ENCODE measurements at regions not wholly inside any gene's neighbourhood (a gene's known extent, or its start where the extent isn't known, plus 50 kb on each side); places are given as distances from the start of the nearest gene placed in this dataset.

DNA sequence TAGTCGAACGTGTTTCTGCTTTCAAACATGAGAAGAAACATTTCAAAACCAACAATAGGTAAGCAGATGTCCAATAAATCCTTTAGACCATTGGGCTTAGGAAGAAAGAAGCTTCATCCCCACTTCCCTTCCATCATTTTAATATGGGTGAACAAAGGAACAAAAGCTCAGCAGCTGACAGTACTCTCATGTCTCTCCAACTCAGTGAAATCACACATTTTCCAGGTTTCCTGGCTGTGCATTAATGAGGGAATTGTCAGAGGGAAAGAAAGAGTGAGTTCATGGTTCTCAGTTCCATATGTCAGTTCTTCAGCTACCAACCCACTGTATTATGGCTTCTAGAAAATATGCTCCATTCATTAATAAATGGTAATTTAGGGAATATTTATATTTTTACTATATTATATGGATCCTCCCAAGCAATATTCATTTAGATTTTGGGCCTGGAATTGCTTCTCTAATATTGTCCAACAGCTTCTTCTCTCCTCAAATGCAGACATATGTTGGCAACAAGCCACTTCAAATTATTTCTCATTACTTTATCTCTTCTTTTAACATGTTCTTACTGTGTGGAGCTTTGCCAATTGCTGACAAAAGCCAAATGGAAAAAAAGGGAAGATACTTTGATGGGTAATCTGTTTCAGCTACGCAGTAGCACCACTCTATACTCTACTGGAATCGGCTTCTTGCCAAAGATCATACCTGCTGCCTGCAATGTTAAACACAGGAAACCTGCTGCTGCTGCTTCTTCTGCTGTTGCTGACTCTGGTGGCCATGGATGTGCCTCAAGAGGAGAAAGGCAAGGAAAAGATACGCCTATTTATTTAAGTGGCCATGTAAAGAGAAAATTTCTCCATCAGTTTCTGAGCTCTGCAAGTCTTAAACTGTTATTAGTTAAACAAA lies 1757.6 kb downstream of the ARAP2 start:
- Histone ChIP-seq H3K4me1 (ENCODE audit: control insufficient read depth in 1 of 2, insufficient read depth in 2 of 2, low read length in 2 of 2) (no peaks in the 10 kb centered on the region), H3K27me3 (ENCODE audit: insufficient read depth, low read length) (no peaks in the 10 kb centered on the region), H3K9me3 (ENCODE audit: control insufficient read depth in 1 of 2, insufficient read depth in 1 of 2, low read depth in 1 of 2, low read length in 2 of 2) (no peaks in the 10 kb centered on the region), H3K27ac (ENCODE audit: low read depth, low read length) (no peak overlapping the region), H3K4me3 (replicated peaks in 1 of 2; ENCODE audit: low read depth in 1 of 2, low read length in 2 of 2) (no peak overlapping the region), H4K20me1 (ENCODE audit: insufficient read depth) (no peaks in the 10 kb centered on the region), H3K79me2 (ENCODE audit: insufficient read depth, low read length) (no peaks in the 10 kb centered on the region), H3K9me2 (ENCODE audit: insufficient read depth) (peaks cover 4% of the 10 kb centered on the region; the same call in 1 of the 2 replicates), H3K36me3 (ENCODE audit: control insufficient read depth in 1 of 2, insufficient read depth in 2 of 2, low read length in 2 of 2) (no peaks in the 10 kb centered on the region), H3K9ac (ENCODE audit: low read length) (no peak overlapping the region), H3K4me2 (ENCODE audit: low read length) (no peak overlapping the region), H2AFZ (ENCODE audit: low read depth, low read length, poor library complexity, severe bottlenecking) (no peak overlapping the region)
- no TSS peak for BruUV-seq (replicated peaks)
- TF ChIP-seq EZH2phosphoT487 (IDR thresholded peaks at IDR 0.05; ENCODE audit: borderline replicate concordance): no peak
- TF ChIP-seq ZFX (IDR thresholded peaks at IDR 0.05): no peak
- no peak for TF ChIP-seq ELF1 (IDR thresholded peaks at IDR 0.05; ENCODE audit: borderline replicate concordance, low read depth)
- TF ChIP-seq RAD21 (IDR thresholded peaks at IDR 0.05; ENCODE audit: low read depth): no peak
- TF ChIP-seq, protein P1, sequence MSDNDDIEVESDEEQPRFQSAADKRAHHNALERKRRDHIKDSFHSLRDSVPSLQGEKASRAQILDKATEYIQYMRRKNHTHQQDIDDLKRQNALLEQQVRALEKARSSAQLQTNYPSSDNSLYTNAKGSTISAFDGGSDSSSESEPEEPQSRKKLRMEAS (IDR thresholded peaks at IDR 0.05): no peak
- TF ChIP-seq CEBPB (IDR thresholded peaks at IDR 0.05; ENCODE audit: low read depth): no peak
- no peak for TF ChIP-seq POLR2A (IDR thresholded peaks at IDR 0.05; ENCODE audit: borderline replicate concordance, extremely low read depth, insufficient read depth, insufficient read length)
- no peak for TF ChIP-seq ZNF274 (IDR thresholded peaks at IDR 0.05; ENCODE audit: low read depth, low read length)
- TF ChIP-seq EGR1 (IDR thresholded peaks at IDR 0.05; ENCODE audit: low read depth): no peak
- TF ChIP-seq JUND (IDR thresholded peaks at IDR 0.05): no peak
- no peak for TF ChIP-seq POLR2AphosphoS5 (IDR thresholded peaks at IDR 0.05; ENCODE audit: low read depth, low read length)
- TF ChIP-seq, protein P2, sequence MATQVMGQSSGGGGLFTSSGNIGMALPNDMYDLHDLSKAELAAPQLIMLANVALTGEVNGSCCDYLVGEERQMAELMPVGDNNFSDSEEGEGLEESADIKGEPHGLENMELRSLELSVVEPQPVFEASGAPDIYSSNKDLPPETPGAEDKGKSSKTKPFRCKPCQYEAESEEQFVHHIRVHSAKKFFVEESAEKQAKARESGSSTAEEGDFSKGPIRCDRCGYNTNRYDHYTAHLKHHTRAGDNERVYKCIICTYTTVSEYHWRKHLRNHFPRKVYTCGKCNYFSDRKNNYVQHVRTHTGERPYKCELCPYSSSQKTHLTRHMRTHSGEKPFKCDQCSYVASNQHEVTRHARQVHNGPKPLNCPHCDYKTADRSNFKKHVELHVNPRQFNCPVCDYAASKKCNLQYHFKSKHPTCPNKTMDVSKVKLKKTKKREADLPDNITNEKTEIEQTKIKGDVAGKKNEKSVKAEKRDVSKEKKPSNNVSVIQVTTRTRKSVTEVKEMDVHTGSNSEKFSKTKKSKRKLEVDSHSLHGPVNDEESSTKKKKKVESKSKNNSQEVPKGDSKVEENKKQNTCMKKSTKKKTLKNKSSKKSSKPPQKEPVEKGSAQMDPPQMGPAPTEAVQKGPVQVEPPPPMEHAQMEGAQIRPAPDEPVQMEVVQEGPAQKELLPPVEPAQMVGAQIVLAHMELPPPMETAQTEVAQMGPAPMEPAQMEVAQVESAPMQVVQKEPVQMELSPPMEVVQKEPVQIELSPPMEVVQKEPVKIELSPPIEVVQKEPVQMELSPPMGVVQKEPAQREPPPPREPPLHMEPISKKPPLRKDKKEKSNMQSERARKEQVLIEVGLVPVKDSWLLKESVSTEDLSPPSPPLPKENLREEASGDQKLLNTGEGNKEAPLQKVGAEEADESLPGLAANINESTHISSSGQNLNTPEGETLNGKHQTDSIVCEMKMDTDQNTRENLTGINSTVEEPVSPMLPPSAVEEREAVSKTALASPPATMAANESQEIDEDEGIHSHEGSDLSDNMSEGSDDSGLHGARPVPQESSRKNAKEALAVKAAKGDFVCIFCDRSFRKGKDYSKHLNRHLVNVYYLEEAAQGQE (IDR thresholded peaks at IDR 0.05; ENCODE audit: low read depth): no peak
- TF ChIP-seq SRF (IDR thresholded peaks at IDR 0.05; ENCODE audit: low read depth): no peak
- TF ChIP-seq FOSL1 (IDR thresholded peaks at IDR 0.05; ENCODE audit: low read depth): no peak
- no peak for TF ChIP-seq TCF7L2 (IDR thresholded peaks at IDR 0.05; ENCODE audit: borderline replicate concordance, extremely low read depth, insufficient read depth, insufficient read length)
- ATAC-seq: no peak
- no peak for DNase-seq (ENCODE audit: low read depth, low spot score)
- intact Hi-C loops (cut with micrococcal nuclease): no loop called here
- RAD21 ChIA-PET (ENCODE audit: low non-redundant PET in 1 of 2, low total read pairs in 2 of 2, uncharacterized antibody in 2 of 2, unreplicated experiment in 2 of 2): no interaction called here
- POLR2A ChIA-PET: no interaction called here
- CTCF ChIA-PET: no interaction called here

All from HCT116 (cell line).